ENCODE measurements at regions not wholly inside any gene's neighbourhood (a gene's known extent, or its start where the extent isn't known, plus 50 kb on each side); places are given as distances from the start of the nearest gene placed in this dataset.

DNA sequence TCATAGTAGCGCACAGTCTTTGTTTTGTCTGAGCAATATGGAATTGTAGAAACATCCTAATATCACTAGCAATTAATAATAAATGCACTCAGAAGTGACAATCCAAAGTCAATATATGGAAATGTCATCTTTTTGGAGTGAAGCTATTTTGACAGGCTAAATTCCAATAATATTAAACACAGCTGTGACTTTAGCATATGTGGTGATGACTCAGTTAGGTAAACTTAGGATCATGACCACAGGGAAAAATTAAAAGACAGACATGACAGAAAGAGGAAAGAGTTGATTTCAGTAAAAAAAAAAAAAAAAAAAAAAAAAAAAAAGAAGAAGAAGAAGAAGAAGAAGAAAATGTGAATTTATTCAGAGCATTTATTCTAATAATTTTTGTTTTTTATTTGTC is 1165.7 kb downstream of the NLGN4Y start:
- no peak for DNase-seq

DNA sequence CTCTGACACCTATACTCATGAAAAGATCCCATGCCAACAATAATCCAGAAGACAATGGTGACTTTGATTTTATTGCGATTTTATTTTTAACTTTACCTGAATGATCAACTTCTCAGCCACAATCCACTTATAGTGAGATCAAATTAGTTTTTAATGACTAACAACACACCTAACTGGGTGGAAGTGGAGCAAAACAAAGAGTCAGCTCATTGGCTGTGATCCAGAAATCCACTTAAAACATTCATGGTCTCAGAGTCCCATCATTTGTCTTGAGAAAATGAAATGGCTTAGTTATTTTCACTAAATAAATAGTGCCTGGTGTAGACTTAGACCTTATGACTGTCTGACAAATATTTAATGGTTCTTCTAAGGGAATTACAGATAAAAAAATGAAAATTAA is 1177.8 kb downstream of the NLGN4Y start:
- DNase-seq = no peak

DNA sequence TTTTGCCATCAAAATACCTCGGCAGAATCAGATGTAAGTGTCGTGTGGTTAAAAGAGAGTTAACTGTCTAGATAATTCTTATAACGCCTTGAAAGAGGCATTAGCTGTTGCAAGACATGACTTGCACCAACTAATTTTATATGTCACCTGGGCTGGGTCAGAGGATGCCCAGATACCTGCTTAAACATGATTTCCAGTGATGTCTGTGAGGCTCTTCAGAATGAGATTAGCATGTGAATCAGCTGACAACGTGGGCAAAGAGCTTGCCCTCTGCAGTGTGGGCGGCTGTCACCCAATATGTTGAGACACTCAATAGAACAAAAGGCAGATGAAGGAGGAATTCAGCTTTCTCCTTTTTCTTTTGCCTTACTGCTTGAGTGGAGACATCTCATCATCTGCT is 1180.6 kb downstream of the NLGN4Y start:
- no peak for DNase-seq

DNA sequence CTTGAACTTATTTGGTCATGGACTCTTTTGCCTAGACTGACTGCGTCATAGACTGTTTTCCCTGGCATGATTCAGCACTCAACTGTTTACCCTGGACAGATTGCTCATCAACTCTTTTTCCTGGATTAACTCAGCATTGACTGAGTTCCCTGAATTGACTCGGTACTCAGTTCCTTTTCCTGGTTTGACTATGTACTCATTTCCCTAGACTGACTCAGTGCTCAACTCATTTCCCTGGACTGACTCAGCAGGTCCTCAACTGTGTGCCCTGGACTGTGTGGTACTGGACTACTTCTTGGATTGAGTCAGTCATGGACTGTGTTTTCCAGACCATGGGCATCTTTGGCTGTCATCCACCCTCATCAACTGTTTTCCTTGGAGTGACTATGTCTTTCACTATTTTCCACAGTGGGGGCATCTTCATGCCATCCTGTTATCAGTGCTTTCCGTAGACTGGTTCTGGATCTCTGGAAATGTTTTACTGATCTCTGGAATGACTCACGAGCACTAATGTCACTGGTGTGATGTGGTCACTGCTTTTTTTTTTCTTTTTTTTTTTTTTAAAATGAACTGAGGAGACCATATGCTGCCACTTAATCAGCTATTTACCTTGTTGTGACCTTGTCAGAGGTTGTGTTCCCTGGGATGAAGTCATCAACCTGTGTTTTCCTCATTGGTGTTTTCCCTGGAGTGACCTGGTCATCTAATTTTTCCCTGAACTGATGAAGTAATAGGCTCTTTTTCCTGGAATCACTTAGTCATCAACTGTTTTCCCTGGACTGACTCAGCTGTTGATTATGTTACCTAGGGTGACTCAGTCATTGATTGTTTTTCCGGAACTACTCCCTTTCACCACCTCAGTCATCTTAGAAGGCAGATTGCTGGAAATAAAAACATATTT is 1225.5 kb downstream of the NLGN4Y start:
- no peak for DNase-seq

DNA sequence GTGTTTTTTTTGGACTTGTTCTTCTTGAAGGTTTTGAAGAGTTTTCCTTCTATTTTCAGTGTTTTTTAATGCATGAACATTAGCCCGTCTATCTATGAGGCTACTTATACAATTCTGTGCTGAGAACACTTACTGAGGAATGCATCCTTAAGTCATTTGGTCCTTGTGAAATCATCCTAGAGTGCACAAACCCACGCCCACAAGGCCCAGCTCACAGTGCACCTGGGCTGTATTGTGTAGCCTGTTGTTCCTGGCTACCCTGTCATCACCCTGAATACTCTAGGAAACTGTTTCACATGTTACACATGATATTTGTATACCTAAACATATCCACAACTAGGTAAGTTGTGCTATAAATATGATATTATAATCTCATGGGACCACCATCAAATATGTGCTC is 1226.7 kb downstream of the NLGN4Y start:
- DNase-seq = no peak

DNA sequence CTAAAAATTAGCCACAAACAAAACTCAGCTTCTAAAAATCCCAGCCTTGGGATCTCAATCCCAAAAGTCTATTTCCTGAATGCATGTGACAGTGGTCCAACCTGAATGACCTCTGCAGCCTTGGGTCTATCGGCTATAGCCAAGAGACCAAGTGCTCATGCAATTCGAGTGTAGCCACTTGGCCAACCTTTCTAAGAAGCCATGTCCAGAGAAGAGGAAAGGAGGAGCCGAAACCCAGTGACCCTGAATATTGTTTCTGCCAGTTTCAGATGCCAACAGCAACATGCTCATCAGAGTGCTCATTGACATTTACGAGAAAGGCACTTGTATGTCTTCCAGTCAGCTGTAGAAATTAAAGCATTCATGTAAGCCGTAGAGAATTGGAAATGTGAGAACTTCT is 1231.9 kb downstream of the NLGN4Y start:
- DNase-seq = no peak

DNA sequence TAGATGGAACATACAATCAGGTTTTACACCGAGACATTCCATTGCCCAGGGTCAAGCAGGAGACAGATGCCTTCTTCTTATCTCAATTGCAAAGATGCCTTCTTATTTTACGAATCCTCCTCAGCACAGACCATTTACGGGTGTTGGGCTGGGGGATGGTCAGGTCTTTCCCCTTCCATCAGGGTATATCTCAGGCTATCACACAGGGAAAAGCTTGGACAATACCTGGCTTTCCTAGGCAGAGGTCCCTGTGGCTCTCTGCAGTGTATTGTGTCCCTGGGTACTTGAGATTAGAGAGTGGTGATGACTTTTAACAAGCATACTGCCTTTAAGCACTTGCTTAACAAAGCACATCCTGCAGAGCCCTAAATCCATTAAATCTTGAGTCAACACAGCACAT is 1249.2 kb downstream of the NLGN4Y start:
- DNase-seq = no peak

DNA sequence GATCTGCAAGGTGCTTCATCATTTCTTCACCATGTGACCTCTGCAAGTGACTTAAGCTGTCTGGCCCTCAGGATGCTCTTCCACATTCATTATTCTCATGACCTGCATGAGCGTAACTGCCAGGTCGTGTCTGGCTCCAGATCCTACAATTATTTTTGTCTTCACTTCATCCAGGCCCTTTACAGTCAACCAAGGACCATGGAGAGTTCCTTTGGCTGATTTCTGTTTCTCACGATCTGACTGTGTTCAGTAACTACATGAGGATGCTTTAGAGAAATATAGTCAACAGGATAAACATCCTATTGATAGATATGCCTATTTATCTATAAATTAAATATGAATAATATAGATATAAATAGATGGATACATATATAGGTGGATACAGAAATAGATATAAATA is 1251.6 kb downstream of the NLGN4Y start:
- no peak for DNase-seq

DNA sequence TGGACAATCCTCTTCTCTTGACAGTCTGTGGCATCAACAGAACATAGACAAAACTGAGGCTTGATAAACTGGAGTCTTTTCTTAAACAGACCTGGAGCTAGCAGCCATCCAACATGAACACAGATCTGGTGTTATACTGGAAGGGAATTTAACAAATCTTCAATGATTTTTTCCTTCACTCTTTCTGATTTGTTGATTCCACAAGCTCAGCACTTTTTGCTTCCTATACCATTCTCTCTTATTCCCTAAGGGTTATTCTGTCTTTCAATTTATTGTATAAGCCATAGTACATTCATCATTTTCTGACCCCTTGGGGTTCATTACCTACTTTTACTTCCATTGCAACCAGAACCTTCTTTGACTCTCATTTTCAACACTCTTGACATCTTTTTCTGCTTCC is 1255.6 kb downstream of the NLGN4Y start:
- no peak for DNase-seq

DNA sequence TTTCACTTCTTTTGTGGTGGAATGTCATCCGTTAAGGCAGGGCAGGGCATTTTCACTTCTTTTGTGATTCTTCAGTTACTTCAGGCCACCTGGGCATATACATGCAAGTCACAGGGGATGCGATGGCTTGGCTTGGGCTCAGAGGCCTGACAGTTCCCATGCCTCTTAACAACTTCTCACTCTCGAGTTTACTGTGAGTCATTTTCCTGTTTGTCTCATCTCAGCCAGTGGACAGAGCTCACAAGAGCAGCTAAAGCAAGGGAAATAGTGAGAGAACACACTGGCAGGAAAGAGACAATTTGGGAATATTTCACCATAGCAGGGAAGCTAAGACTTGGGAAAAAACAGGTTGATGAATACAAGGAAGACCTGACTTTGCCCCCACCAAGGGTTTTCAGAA is 1275.7 kb downstream of the NLGN4Y start:
- DNase-seq = no peak

DNA sequence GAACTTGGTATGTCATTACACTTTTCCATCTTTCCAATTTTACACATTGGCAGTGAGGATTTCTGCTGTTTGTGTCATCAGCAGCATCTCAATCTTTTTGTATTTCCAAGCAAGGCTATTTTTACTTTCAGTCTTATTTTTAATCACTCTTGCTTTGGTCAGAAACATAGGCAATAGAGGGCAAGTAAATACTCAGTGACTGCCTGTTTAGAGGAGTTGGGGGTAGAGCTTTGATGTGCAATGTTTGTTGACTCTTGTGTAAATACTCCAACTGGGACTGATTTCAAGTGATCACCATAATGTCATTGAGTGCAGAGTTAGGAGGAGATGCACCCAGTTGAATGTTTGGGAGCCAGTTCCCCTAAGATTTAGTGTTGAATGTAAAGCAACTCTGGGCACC is 1281.7 kb downstream of the NLGN4Y start:
- DNase-seq = no peak

DNA sequence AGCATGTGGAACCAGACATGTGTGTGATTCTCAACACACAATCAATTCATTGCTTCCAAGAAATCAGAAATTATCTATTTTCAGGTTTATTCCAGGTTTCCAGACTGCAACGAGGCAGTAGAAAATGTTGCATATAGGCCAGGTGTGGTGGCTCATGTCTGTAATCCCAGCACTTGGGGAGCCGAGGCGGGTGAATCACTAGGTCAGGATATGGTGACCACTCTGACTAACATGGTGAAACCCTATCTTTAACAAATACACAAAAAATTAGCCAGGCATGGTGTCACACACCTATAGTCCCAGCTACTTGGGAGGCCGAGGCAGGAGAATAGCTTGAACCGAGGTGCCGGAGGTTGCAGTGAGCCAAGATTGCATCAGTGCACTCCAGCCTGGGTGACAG is 1289.9 kb downstream of the NLGN4Y start:
- DNase-seq = no peak

Measured in NCI-H526 (cell line).